H1 (cell line): ENCODE measurements at regions not wholly inside any gene's neighbourhood (a gene's known extent, or its start where the extent isn't known, plus 50 kb on each side); places are given as distances from the start of the nearest gene placed in this dataset.

ENCODE experiments used
- CTCF ChIA-PET: fragments of 300-600 bp; sonication (Branson Sonifier 250); formaldehyde crosslinking; loops from one replicate; lab custom pipeline; 2021; ENCODE audit not compliant: partially characterized antibody; lab: Charles Lee
- POLR2A ChIA-PET: fragments of 300-600 bp; sonication (Branson Sonifier 250); formaldehyde crosslinking; loops from one replicate; lab custom pipeline; 2021; ENCODE audit warnings: inconsistent platforms; ENCODE audit not compliant: partially characterized antibody; lab: Charles Lee
- DNase-seq, 2 experiments: peaks; one replicate each; pipeline versions ENCODE4 v3.0.0 to v3.0.0-alpha.2; 2010 to 2022; ENCODE audit warnings: low spot score in 2 of 2, low read depth in 1 of 2, mixed read lengths in 1 of 2
- FAIRE-seq: peaks from 2 replicates; lab custom pipeline; 2011; peaks lifted over from hg19 to GRCh38; lab: Jason Lieb, UNC
- H2AFZ ChIP-seq: 2 replicates; pipeline ENCODE4 v1.8.1; 2012; ENCODE audit warnings: low read length, inconsistent platforms
- H2AK5ac ChIP-seq: 2 replicates; pipeline ENCODE4 v1.6.1; 2013; ENCODE audit warnings: low read depth, low read length
- H2BK120ac ChIP-seq: replicated peaks from 2 replicates; pipeline ENCODE3; 2013; ENCODE audit warnings: low read depth, low read length, inconsistent platforms
- H2BK12ac ChIP-seq: 2 replicates; pipeline ENCODE4 v1.6.1; 2013; ENCODE audit warnings: low read depth, low read length
- H2BK15ac ChIP-seq: 2 replicates; pipeline ENCODE4 v1.6.1; 2013; ENCODE audit warnings: low read length
- H2BK20ac ChIP-seq: 2 replicates; pipeline ENCODE4 v1.6.1; 2013; ENCODE audit warnings: low read length
- H2BK5ac ChIP-seq: 2 replicates; pipeline ENCODE4 v1.6.1; 2013; ENCODE audit warnings: low read depth, low read length
- H3K14ac ChIP-seq: 2 replicates; pipeline ENCODE4 v1.6.1; 2013; ENCODE audit warnings: inconsistent platforms; ENCODE audit not compliant: insufficient read length
- H3K18ac ChIP-seq: 2 replicates; pipeline ENCODE4 v1.6.1; 2013; ENCODE audit warnings: low read length; ENCODE audit errors: extremely low read depth
- H3K23ac ChIP-seq: 2 replicates; pipeline ENCODE4 v1.6.1; 2013; ENCODE audit warnings: inconsistent platforms; ENCODE audit not compliant: insufficient read length
- H3K23me2 ChIP-seq: 2 replicates; pipeline ENCODE4 v1.6.1; 2013; ENCODE audit warnings: low read depth, low read length
- H3K27ac ChIP-seq: 2 replicates; pipeline ENCODE4 v1.6.1; 2011; ENCODE audit warnings: low read depth, low read length, inconsistent platforms
- H3K27me3 ChIP-seq, 4 experiments: replicated peaks in 1 of 4; 1 replicate in 1 of 4; 2 replicates in 3 of 4; pipeline versions ENCODE4 v1.6.1 to v1.8.1; 2011 to 2013; ENCODE audit warnings: low read length in 3 of 4, mild to moderate bottlenecking in 3 of 4, inconsistent platforms in 2 of 4, mixed read lengths in 2 of 4, moderate library complexity in 1 of 4; ENCODE audit not compliant: control insufficient read depth in 3 of 4, insufficient read depth in 3 of 4; ENCODE audit errors: extremely low read depth in 1 of 4
- H3K36me3 ChIP-seq, 4 experiments: 2 replicates each; pipeline versions ENCODE4 v1.6.1 to v1.8.1; 2011 to 2013; ENCODE audit warnings: mild to moderate bottlenecking in 4 of 4, low read length in 3 of 4, moderate library complexity in 2 of 4, control low read depth in 1 of 4, inconsistent platforms in 1 of 4; ENCODE audit not compliant: insufficient read depth in 4 of 4, control insufficient read depth in 2 of 4
- H3K4ac ChIP-seq: replicated peaks from 2 replicates; pipeline ENCODE3; 2013; ENCODE audit warnings: low read length, low read depth, mixed read lengths, inconsistent platforms; ENCODE audit not compliant: insufficient read length
- H3K4me1 ChIP-seq, 4 experiments: replicated peaks in 1 of 4; 1 replicate in 1 of 4; 2 replicates in 3 of 4; pipeline versions ENCODE4 v1.6.1 to v1.8.1; 2011 to 2013; ENCODE audit warnings: low read length in 3 of 4, inconsistent platforms in 2 of 4, mixed read lengths in 1 of 4; ENCODE audit not compliant: insufficient read depth in 4 of 4, control insufficient read depth in 3 of 4
- H3K4me2 ChIP-seq, 2 experiments: 2 replicates each; pipeline versions ENCODE4 v1.6.1 to v1.8.1; 2011 to 2013; ENCODE audit warnings: low read depth in 2 of 2, low read length in 2 of 2, control low read depth in 1 of 2, inconsistent platforms in 1 of 2, mild to moderate bottlenecking in 1 of 2; ENCODE audit not compliant: insufficient read depth in 1 of 2
- H3K4me3 ChIP-seq, 4 experiments: fragments of 200-600, 300-600 bp in 1 of 4; sonication (generic), shearing (Covaris generic), sonication (Bioruptor Twin) in 1 of 4; 2 replicates each; pipeline versions ENCODE4 v1.5.1 to v1.8.1; 2011 to 2016; ENCODE audit warnings: low read length in 4 of 4, low read depth in 3 of 4, control low read depth in 2 of 4, inconsistent platforms in 2 of 4, mild to moderate bottlenecking in 2 of 4, mixed read lengths in 1 of 4, moderate library complexity in 1 of 4; ENCODE audit not compliant: insufficient read depth in 2 of 4; ENCODE audit errors: extremely low read depth in 1 of 4
- H3K56ac ChIP-seq: replicated peaks from 2 replicates; pipeline ENCODE3; 2013; ENCODE audit warnings: low read depth, mild to moderate bottlenecking, mixed read lengths, low read length, inconsistent platforms; ENCODE audit not compliant: insufficient read length
- H3K79me1 ChIP-seq: 2 replicates; pipeline ENCODE4 v1.6.1; 2013; ENCODE audit warnings: low read depth, low read length, control low read depth
- H3K79me2 ChIP-seq, 2 experiments: 2 replicates each; pipeline versions ENCODE4 v1.6.1 to v1.8.1; 2012 to 2013; ENCODE audit warnings: low read length in 2 of 2, mild to moderate bottlenecking in 2 of 2, inconsistent platforms in 1 of 2; ENCODE audit not compliant: insufficient read depth in 2 of 2, control insufficient read depth in 1 of 2
- H3K9ac ChIP-seq, 4 experiments: replicated peaks in 1 of 4; 1 replicate in 1 of 4; 2 replicates in 3 of 4; pipeline versions ENCODE4 v1.6.1 to v1.8.1; 2011 to 2013; ENCODE audit warnings: low read depth in 3 of 4, low read length in 3 of 4, control low read depth in 2 of 4, mild to moderate bottlenecking in 2 of 4, moderate library complexity in 2 of 4, inconsistent platforms in 1 of 4; ENCODE audit errors: extremely low read depth in 1 of 4
- H3K9me3 ChIP-seq, 2 experiments: 2 replicates each; pipeline versions ENCODE4 v1.6.1 to v1.8.1; 2012 to 2013; ENCODE audit warnings: mild to moderate bottlenecking in 2 of 2, moderate library complexity in 2 of 2, control low read depth in 1 of 2, inconsistent platforms in 1 of 2, low read depth in 1 of 2, low read length in 1 of 2, mixed read lengths in 1 of 2; ENCODE audit not compliant: insufficient read depth in 2 of 2
- H4K20me1 ChIP-seq, 2 experiments: replicated peaks in 1 of 2; 2 replicates each; pipeline versions ENCODE3 to v1.8.1; 2011 to 2013; ENCODE audit warnings: inconsistent platforms in 2 of 2, low read length in 2 of 2, mild to moderate bottlenecking in 1 of 2; ENCODE audit not compliant: insufficient read depth in 2 of 2, control insufficient read depth in 1 of 2
- H4K5ac ChIP-seq: 2 replicates; pipeline ENCODE4 v1.6.1; 2013; ENCODE audit warnings: low read length, low read depth, mixed read lengths, inconsistent platforms; ENCODE audit not compliant: insufficient read length
- H4K8ac ChIP-seq: 2 replicates; pipeline ENCODE4 v1.8.0; 2013; ENCODE audit warnings: mild to moderate bottlenecking, moderate library complexity, low read length, inconsistent platforms; ENCODE audit not compliant: insufficient read depth; ENCODE audit errors: extremely low read depth
- H4K91ac ChIP-seq: replicated peaks from 2 replicates; pipeline ENCODE3; 2013; ENCODE audit warnings: low read length, mixed read lengths, inconsistent platforms; ENCODE audit not compliant: insufficient read length
- EP300 ChIP-seq, 2 experiments: IDR thresholded peaks; 1 replicate in 1 of 2; 2 replicates in 1 of 2; pipeline ENCODE4 v1.6.1; 2011 to 2012; ENCODE audit warnings: low read depth in 2 of 2, low read length in 2 of 2, mild to moderate bottlenecking in 2 of 2, borderline replicate concordance in 1 of 2, inconsistent platforms in 1 of 2, moderate library complexity in 1 of 2
- HDAC2 ChIP-seq, 2 experiments: fragments of 300-600 bp in 1 of 2; sonication (generic) in 1 of 2; IDR thresholded peaks; 2 replicates each; pipeline ENCODE4 v1.6.1; 2011 to 2012; ENCODE audit warnings: low read depth in 2 of 2, low read length in 2 of 2, mild to moderate bottlenecking in 2 of 2, moderate library complexity in 2 of 2, borderline replicate concordance in 1 of 2, inconsistent platforms in 1 of 2
- KDM1A ChIP-seq: fragments of 200-600, 300-600 bp; sonication (generic); IDR thresholded peaks from 2 replicates; pipeline ENCODE4 v1.7.1; 2016; ENCODE audit warnings: mild to moderate bottlenecking, low read length, borderline replicate concordance
- NRF1 ChIP-seq: IDR thresholded peaks from 2 replicates; pipeline ENCODE4 v1.6.1; 2011; ENCODE audit warnings: mild to moderate bottlenecking, low read depth, low read length, improper control_type of control experiment
- RNF2 ChIP-seq: fragments of 200-900, 300-1000 bp; sonication (generic); IDR thresholded peaks from 2 replicates; pipeline ENCODE4 v1.7.1; 2016; ENCODE audit warnings: borderline replicate concordance, low read depth, mild to moderate bottlenecking, antibody characterized with exemption, low read length; ENCODE audit not compliant: poor library complexity, severe bottlenecking; ENCODE audit errors: missing control alignments
- SIRT6 ChIP-seq: IDR thresholded peaks from one replicate; pipeline ENCODE4 v1.7.1; 2012; ENCODE audit warnings: low read length, inconsistent platforms
- SP2 ChIP-seq: IDR thresholded peaks from 2 replicates; pipeline ENCODE4 v1.6.1; 2012; ENCODE audit warnings: mild to moderate bottlenecking, low read length, inconsistent platforms
- SUZ12 ChIP-seq: fragments of 200-600 bp; sonication (generic); IDR thresholded peaks from 2 replicates; pipeline ENCODE4 v1.6.1; 2012; ENCODE audit warnings: mild to moderate bottlenecking, inconsistent platforms, low read length, moderate library complexity, mixed read lengths
- ZNF274 ChIP-seq: IDR thresholded peaks from 2 replicates; pipeline ENCODE4 v1.7.0; 2012; ENCODE audit warnings: low read length, borderline replicate concordance; ENCODE audit errors: extremely low read depth
- WGBS, 2 experiments: shearing (Covaris generic) in 1 of 2; methylation state at CpG; one replicate each; pipeline versions ENCODE4 v1.1.6 to v1.1.7; 2013 to 2015; ENCODE audit warnings: low lambda C conversion rate in 2 of 2, mixed read lengths in 2 of 2, inconsistent platforms in 1 of 2, low coverage in 1 of 2, missing lambda C conversion rate in 1 of 2; ENCODE audit not compliant: insufficient replicate concordance in 2 of 2, insufficient coverage in 1 of 2, insufficient read length in 1 of 2; ENCODE audit errors: extremely low coverage in 1 of 2, missing lambda C conversion rate in 1 of 2; 5-methylcytosine and 5-hydroxymethylcytosine counted together
- TF ChIP-seq, protein P1 (sequence below): IDR thresholded peaks from 2 replicates; pipeline ENCODE4 v1.6.1; 2011; ENCODE audit warnings: low read length, improper control_type of control experiment
- TF ChIP-seq, protein P2 (sequence below): IDR thresholded peaks from 2 replicates; pipeline ENCODE4 v1.6.1; 2012; ENCODE audit warnings: low read length, inconsistent platforms

DNA sequence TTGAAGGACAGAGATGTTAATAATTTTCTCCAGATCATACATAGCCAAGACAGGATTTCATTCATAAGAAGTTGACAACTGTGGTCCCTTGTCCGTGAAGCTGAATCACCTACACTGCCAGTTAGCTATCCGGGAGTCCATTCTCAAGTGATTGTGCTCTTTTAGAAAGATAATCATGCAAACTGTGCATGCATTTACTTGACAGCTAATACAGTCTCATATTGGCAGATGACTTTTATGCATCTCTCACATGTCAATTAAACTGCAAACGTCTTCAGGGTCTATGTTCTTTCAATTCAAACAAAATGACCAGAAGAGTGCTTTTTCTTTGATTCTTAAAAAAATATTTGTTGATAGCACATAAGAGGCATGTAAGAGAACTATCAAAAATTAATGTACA is 1572.9 kb downstream of the C4orf33 start:
- Histone ChIP-seq H3K4me1 (peaks cover 0 to 3% (median 1%) of the 10 kb centered on the region in 4 experiments; a peak in 2 of 7 replicates), H3K9me3 (no peaks in the 10 kb centered on the region), H2BK5ac (no peak overlapping the region), H2BK15ac (no peak overlapping the region), H2AFZ (no peak overlapping the region), H3K27me3 (no peaks in the 10 kb centered on the region), H3K4me2 (no peak overlapping the region), H3K79me2 (no peaks in the 10 kb centered on the region), H3K4me3 (no peak overlapping the region), H4K8ac (no peak overlapping the region), H2BK120ac (no peak overlapping the region), H3K27ac (no peak overlapping the region), H3K14ac (no peak overlapping the region), H4K5ac (no peak overlapping the region), H3K9ac (no peak overlapping the region), H3K23me2 (no peaks in the 10 kb centered on the region), H3K36me3 (no peaks in the 10 kb centered on the region), H2BK20ac (no peak overlapping the region), H4K91ac (no peak overlapping the region), H3K56ac (no peak overlapping the region), H4K20me1 (no peaks in the 10 kb centered on the region), H3K18ac (no peak overlapping the region), H3K4ac (no peak overlapping the region), H3K79me1 (no peaks in the 10 kb centered on the region), H2AK5ac (no peak overlapping the region), H3K23ac (no peak overlapping the region), H2BK12ac (no peak overlapping the region)
- FAIRE-seq (no peak), DNase-seq (no peak)
- 88% methylated on average over 3 of the region's 3 CpGs; no CpG with 5 or more reads in 1 of the 2 experiments for WGBS, 2 experiments
- ChIA-PET CTCF (interaction anchor here (1.5 kb wide), 1 partner anchor 52 kb away, joined by 5 read pairs; no protein-coding TSS in a partner anchor), POLR2A (no interaction called here)
- TF ChIP-seq SIRT6 (no peak), NRF1 (no peak), SP2 (no peak), RNF2 (no peak), KDM1A (no peak), SUZ12 (no peak), EP300 (IDR thresholded peaks at IDR 0.05; ENCODE audit: borderline replicate concordance in 1 of 2, low read depth in 2 of 2, low read length in 2 of 2) (no peak), ZNF274 (no peak), HDAC2 (IDR thresholded peaks at IDR 0.05; ENCODE audit: borderline replicate concordance in 1 of 2, low read depth in 2 of 2, low read length in 2 of 2) (no peak)
- TF ChIP-seq, protein P1, sequence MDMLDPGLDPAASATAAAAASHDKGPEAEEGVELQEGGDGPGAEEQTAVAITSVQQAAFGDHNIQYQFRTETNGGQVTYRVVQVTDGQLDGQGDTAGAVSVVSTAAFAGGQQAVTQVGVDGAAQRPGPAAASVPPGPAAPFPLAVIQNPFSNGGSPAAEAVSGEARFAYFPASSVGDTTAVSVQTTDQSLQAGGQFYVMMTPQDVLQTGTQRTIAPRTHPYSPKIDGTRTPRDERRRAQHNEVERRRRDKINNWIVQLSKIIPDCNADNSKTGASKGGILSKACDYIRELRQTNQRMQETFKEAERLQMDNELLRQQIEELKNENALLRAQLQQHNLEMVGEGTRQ: no peak
- TF ChIP-seq, protein P2, sequence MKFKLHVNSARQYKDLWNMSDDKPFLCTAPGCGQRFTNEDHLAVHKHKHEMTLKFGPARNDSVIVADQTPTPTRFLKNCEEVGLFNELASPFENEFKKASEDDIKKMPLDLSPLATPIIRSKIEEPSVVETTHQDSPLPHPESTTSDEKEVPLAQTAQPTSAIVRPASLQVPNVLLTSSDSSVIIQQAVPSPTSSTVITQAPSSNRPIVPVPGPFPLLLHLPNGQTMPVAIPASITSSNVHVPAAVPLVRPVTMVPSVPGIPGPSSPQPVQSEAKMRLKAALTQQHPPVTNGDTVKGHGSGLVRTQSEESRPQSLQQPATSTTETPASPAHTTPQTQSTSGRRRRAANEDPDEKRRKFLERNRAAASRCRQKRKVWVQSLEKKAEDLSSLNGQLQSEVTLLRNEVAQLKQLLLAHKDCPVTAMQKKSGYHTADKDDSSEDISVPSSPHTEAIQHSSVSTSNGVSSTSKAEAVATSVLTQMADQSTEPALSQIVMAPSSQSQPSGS: no peak
